ENCODE measurements at regions not wholly inside any gene's neighbourhood (a gene's known extent, or its start where the extent isn't known, plus 50 kb on each side); places are given as distances from the start of the nearest gene placed in this dataset.

DNA sequence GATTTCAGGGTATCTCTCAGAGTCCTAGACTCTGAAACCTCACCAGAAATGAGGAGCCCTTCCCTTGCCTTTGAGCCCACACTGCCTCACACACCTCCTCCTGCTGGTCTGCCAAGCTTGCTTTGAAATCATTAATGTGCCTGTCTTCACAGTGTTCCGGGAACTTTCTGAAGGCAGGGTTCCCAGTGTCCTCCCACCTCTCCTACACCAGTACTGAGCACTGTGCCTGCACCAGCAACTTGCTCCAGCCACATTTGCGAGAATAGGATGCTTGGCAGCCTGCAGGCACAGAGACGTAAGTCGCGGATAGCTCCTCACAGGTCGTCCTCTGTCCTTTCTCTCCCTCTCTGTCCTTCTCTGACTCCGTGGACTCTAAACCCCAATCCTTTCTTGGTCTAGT, 408.4 kb upstream of the EEF2KMT start:
- Histone ChIP-seq H3K18ac (ENCODE audit: low read length) (no peak overlapping the region), H2BK120ac (ENCODE audit: insufficient read depth, low read length, poor library complexity) (no peak overlapping the region), H3K4me1 (ENCODE audit: control insufficient read depth in 1 of 2, insufficient read depth in 2 of 2, low read length in 2 of 2) (no peaks in the 10 kb centered on the region), H3K27ac (ENCODE audit: low read depth, low read length) (no peak overlapping the region), H2BK12ac (ENCODE audit: low read length) (no peak overlapping the region), H3K4me2 (ENCODE audit: low read length) (no peak overlapping the region), H3K4me3 (ENCODE audit: low read depth, low read length) (no peak overlapping the region), H3K9me3 (ENCODE audit: insufficient read depth, low read depth, low read length) (no peaks in the 10 kb centered on the region), H3K9ac (ENCODE audit: low read length) (no peak overlapping the region), H3K27me3 (ENCODE audit: insufficient read depth, low read length) (no peaks in the 10 kb centered on the region), H3K36me3 (ENCODE audit: control insufficient read depth in 1 of 2, insufficient read depth in 2 of 2, low read length in 2 of 2) (no peaks in the 10 kb centered on the region), H3K23ac (ENCODE audit: low read length) (no peak overlapping the region), H3K79me1 (ENCODE audit: low read length) (no peaks in the 10 kb centered on the region), H4K8ac (ENCODE audit: low read depth, low read length) (no peak overlapping the region), H3K79me2 (ENCODE audit: control insufficient read depth, insufficient read depth, low read length, poor library complexity) (no peaks in the 10 kb centered on the region), H4K12ac (ENCODE audit: low read depth, low read length) (no peak overlapping the region), H2AFZ (ENCODE audit: insufficient read depth, low read length, poor library complexity) (no peak overlapping the region), H3K4ac (ENCODE audit: low read depth, low read length) (no peak overlapping the region), H2BK5ac (ENCODE audit: low read depth, low read length, poor library complexity) (no peak overlapping the region), H2AK5ac (ENCODE audit: low read length) (no peak overlapping the region), H3K14ac (ENCODE audit: low read length) (no peak overlapping the region), H4K91ac (ENCODE audit: low read depth, low read length) (no peak overlapping the region)
- no peak for DNase-seq
- WGBS (ENCODE audit: extremely low coverage, insufficient coverage, insufficient read length) = no CpG with 5 or more reads among the region's 7 CpGs

- Histone ChIP-seq H3K9me3 (ENCODE audit: insufficient read depth, low read depth, low read length) (no peaks in the 10 kb centered on the region), H3K18ac (ENCODE audit: low read length) (no peak overlapping the region), H3K27ac (ENCODE audit: low read depth, low read length) (no peak overlapping the region), H3K4me1 (ENCODE audit: control insufficient read depth in 1 of 2, insufficient read depth in 2 of 2, low read length in 2 of 2) (no peaks in the 10 kb centered on the region), H3K79me1 (ENCODE audit: low read length) (no peaks in the 10 kb centered on the region), H2BK12ac (ENCODE audit: low read length) (no peak overlapping the region), H4K91ac (ENCODE audit: low read depth, low read length) (no peak overlapping the region), H3K4me2 (ENCODE audit: low read length) (no peak overlapping the region), H3K14ac (ENCODE audit: low read length) (no peak overlapping the region), H2BK5ac (ENCODE audit: low read depth, low read length, poor library complexity) (no peak overlapping the region), H3K36me3 (ENCODE audit: control insufficient read depth in 1 of 2, insufficient read depth in 2 of 2, low read length in 2 of 2) (no peaks in the 10 kb centered on the region), H2AK5ac (ENCODE audit: low read length) (no peak overlapping the region), H3K4me3 (ENCODE audit: low read depth, low read length) (no peak overlapping the region), H3K4ac (ENCODE audit: low read depth, low read length) (no peak overlapping the region), H3K23ac (ENCODE audit: low read length) (no peak overlapping the region), H2BK120ac (ENCODE audit: insufficient read depth, low read length, poor library complexity) (no peak overlapping the region), H4K12ac (ENCODE audit: low read depth, low read length) (no peak overlapping the region), H3K79me2 (ENCODE audit: control insufficient read depth, insufficient read depth, low read length, poor library complexity) (no peaks in the 10 kb centered on the region), H3K9ac (ENCODE audit: low read length) (no peak overlapping the region), H2AFZ (ENCODE audit: insufficient read depth, low read length, poor library complexity) (no peak overlapping the region), H4K8ac (ENCODE audit: low read depth, low read length) (no peak overlapping the region), H3K27me3 (ENCODE audit: insufficient read depth, low read length) (no peaks in the 10 kb centered on the region)
- no peak for DNase-seq
- WGBS (ENCODE audit: extremely low coverage, insufficient coverage, insufficient read length) = no CpG with 5 or more reads among the region's 6 CpGs
These were observed 407.7 kb upstream of the EEF2KMT start for GRCh38 chr16:5505091-5505887.

DNA sequence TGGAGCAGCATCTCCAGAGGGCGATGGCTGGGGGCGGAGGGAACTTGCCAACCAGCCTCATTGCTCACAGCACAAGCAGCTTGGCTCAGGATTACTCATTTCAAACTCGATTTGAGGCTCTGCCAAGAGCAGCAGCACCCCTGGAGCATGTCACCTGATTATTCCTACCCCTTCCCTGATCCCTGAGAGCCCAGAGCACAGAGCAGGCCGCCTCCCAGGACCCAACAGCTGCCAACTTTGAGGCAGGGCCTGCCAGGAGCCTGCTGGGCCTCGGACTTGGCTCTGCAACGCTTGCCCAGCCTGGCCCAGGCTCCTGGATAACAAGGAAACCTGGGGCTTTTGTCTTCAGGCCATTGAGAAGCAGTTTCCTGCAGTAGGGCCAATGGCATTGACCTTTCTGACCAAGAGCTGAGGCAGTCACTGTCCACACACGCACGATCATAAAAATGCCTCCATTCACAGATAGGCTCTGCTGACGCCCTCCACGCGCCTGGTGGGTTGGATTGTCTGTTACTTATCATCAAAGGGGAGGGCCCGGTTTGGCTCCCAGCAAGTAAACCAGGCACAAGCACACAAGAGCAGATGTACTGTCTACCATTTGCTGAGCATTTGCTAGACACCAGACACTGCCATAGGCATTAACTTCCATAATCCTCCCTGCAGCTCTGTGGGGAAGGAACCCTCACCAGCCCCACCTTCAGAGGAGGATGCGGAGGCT, 406.6 kb upstream of the EEF2KMT start:
- no peaks in the 10 kb centered on the region for H3K79me2 ChIP-seq (ENCODE audit: control insufficient read depth, insufficient read depth, low read length, poor library complexity)
- H2AFZ ChIP-seq (ENCODE audit: insufficient read depth, low read length, poor library complexity) = no peak overlapping the region
- H2AK5ac ChIP-seq (ENCODE audit: low read length) = no peak overlapping the region
- H4K91ac ChIP-seq (ENCODE audit: low read depth, low read length) = no peak overlapping the region
- H3K79me1 ChIP-seq (ENCODE audit: low read length) = no peaks in the 10 kb centered on the region
- H2BK12ac ChIP-seq (ENCODE audit: low read length) = no peak overlapping the region
- H3K36me3 ChIP-seq (ENCODE audit: control insufficient read depth in 1 of 2, insufficient read depth in 2 of 2, low read length in 2 of 2) = no peaks in the 10 kb centered on the region
- no peak overlapping the region for H3K9ac ChIP-seq (ENCODE audit: low read length)
- H3K9me3 ChIP-seq (ENCODE audit: insufficient read depth, low read depth, low read length) = no peaks in the 10 kb centered on the region
- no peaks in the 10 kb centered on the region for H3K27me3 ChIP-seq (ENCODE audit: insufficient read depth, low read length)
- no CpG with 5 or more reads among the region's 13 CpGs for WGBS (ENCODE audit: extremely low coverage, insufficient coverage, insufficient read length)
- H4K12ac ChIP-seq (ENCODE audit: low read depth, low read length) = no peak overlapping the region
- H3K4me2 ChIP-seq (ENCODE audit: low read length) = no peak overlapping the region
- no peak for DNase-seq
- H3K14ac ChIP-seq (ENCODE audit: low read length) = no peak overlapping the region
- H3K4ac ChIP-seq (ENCODE audit: low read depth, low read length) = no peak overlapping the region
- no peak overlapping the region for H4K8ac ChIP-seq (ENCODE audit: low read depth, low read length)
- H3K27ac ChIP-seq (ENCODE audit: low read depth, low read length) = no peak overlapping the region
- H3K18ac ChIP-seq (ENCODE audit: low read length) = no peak overlapping the region
- H3K23ac ChIP-seq (ENCODE audit: low read length) = no peak overlapping the region
- no peaks in the 10 kb centered on the region for H3K4me1 ChIP-seq (ENCODE audit: control insufficient read depth in 1 of 2, insufficient read depth in 2 of 2, low read length in 2 of 2)
- H2BK120ac ChIP-seq (ENCODE audit: insufficient read depth, low read length, poor library complexity) = no peak overlapping the region
- H2BK5ac ChIP-seq (ENCODE audit: low read depth, low read length, poor library complexity) = no peak overlapping the region
- H3K4me3 ChIP-seq (ENCODE audit: low read depth, low read length) = no peak overlapping the region

DNA sequence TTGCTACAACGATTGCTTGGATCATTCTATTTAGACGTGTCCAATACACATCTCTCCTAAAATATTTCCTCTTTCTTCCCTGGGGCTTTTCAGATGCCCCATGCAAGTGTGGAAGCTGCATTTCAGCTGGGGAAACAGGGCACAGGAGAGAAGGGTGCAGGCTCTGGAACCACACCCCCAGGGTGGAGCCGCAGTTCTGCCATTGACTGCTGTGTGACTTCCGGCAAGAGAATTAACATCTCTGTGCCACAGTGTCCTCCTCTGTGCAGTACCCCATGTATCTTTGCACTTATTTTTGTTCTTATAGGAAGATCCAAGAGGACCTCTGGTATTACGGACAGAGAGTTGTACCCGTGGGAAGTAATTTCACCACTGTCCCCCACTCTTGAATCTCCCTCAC, 405.3 kb upstream of the EEF2KMT start:
- Histone ChIP-seq H2BK5ac (ENCODE audit: low read depth, low read length, poor library complexity) (no peak overlapping the region), H3K36me3 (ENCODE audit: control insufficient read depth in 1 of 2, insufficient read depth in 2 of 2, low read length in 2 of 2) (no peaks in the 10 kb centered on the region), H3K9ac (ENCODE audit: low read length) (no peak overlapping the region), H2AK5ac (ENCODE audit: low read length) (no peak overlapping the region), H3K4me2 (ENCODE audit: low read length) (no peak overlapping the region), H3K4me1 (ENCODE audit: control insufficient read depth in 1 of 2, insufficient read depth in 2 of 2, low read length in 2 of 2) (no peaks in the 10 kb centered on the region), H3K9me3 (ENCODE audit: insufficient read depth, low read depth, low read length) (no peaks in the 10 kb centered on the region), H3K23ac (ENCODE audit: low read length) (no peak overlapping the region), H3K27me3 (ENCODE audit: insufficient read depth, low read length) (no peaks in the 10 kb centered on the region), H4K91ac (ENCODE audit: low read depth, low read length) (no peak overlapping the region), H3K14ac (ENCODE audit: low read length) (no peak overlapping the region), H2BK120ac (ENCODE audit: insufficient read depth, low read length, poor library complexity) (no peak overlapping the region), H2AFZ (ENCODE audit: insufficient read depth, low read length, poor library complexity) (no peak overlapping the region), H3K4me3 (ENCODE audit: low read depth, low read length) (no peak overlapping the region), H4K8ac (ENCODE audit: low read depth, low read length) (no peak overlapping the region), H2BK12ac (ENCODE audit: low read length) (no peak overlapping the region), H3K79me1 (ENCODE audit: low read length) (no peaks in the 10 kb centered on the region), H3K18ac (ENCODE audit: low read length) (no peak overlapping the region), H3K79me2 (ENCODE audit: control insufficient read depth, insufficient read depth, low read length, poor library complexity) (no peaks in the 10 kb centered on the region), H3K27ac (ENCODE audit: low read depth, low read length) (no peak overlapping the region), H4K12ac (ENCODE audit: low read depth, low read length) (no peak overlapping the region), H3K4ac (ENCODE audit: low read depth, low read length) (no peak overlapping the region)
- no CpG with 5 or more reads among the region's 6 CpGs for WGBS (ENCODE audit: extremely low coverage, insufficient coverage, insufficient read length)
- no peak for DNase-seq
